GM12864 (cell line): ENCODE measurements at regions not wholly inside any gene's neighbourhood (a gene's known extent, or its start where the extent isn't known, plus 50 kb on each side); places are given as distances from the start of the nearest gene placed in this dataset.

Experiments used
- DNase-seq: peaks from one replicate; pipeline ENCODE4 v3.0.0-alpha.2; 2011; ENCODE audit warnings: low read depth
- H3K4me3 ChIP-seq: 2 replicates; pipeline ENCODE4 v1.5.1; 2011; ENCODE audit warnings: mild to moderate bottlenecking, low read depth, low read length, control low read depth
- CTCF ChIP-seq: IDR thresholded peaks from 2 replicates; pipeline ENCODE4 v1.5.1; 2011; ENCODE audit warnings: low read depth, mild to moderate bottlenecking, moderate library complexity, low read length, control low read depth, inconsistent platforms; ENCODE audit errors: missing control alignments

- no peak overlapping the region for H3K4me3 ChIP-seq
- no peak for DNase-seq
- no peak for TF ChIP-seq CTCF
Measured at GRCh38 chr15:98025237-98025636, 64.7 kb downstream of the ARRDC4 start.

GRCh38 chr15:98034731-98035130 lies 74.2 kb downstream of the ARRDC4 start:
- TF ChIP-seq CTCF, result no peak
- no peak for DNase-seq
- H3K4me3 ChIP-seq, result no peak overlapping the region

GRCh38 chr15:98035134-98035533 lies 74.6 kb downstream of the ARRDC4 start:
- no peak for TF ChIP-seq CTCF
- no peak for DNase-seq
- no peak overlapping the region for H3K4me3 ChIP-seq

GRCh38 chr15:98035577-98036010 lies 75.1 kb downstream of the ARRDC4 start:
- no peak overlapping the region for H3K4me3 ChIP-seq
- no peak for TF ChIP-seq CTCF
- no peak for DNase-seq

GRCh38 chr15:98039596-98039995 lies 79.1 kb downstream of the ARRDC4 start:
- no peak for TF ChIP-seq CTCF
- DNase-seq, result no peak
- H3K4me3 ChIP-seq, result no peak overlapping the region

- H3K4me3 ChIP-seq, result no peak overlapping the region
- TF ChIP-seq CTCF, result no peak
- DNase-seq, result no peak
Measured at GRCh38 chr15:98040146-98040545, 79.6 kb downstream of the ARRDC4 start.

- DNase-seq, result no peak
- no peak for TF ChIP-seq CTCF
- no peak overlapping the region for H3K4me3 ChIP-seq
Measured at GRCh38 chr15:98043160-98044014, 82.9 kb downstream of the ARRDC4 start.
